Inflammatory macrophage treated with lipopolysaccharide for 4 hours (primary cell): ENCODE measurements at regions not wholly inside any gene's neighbourhood (a gene's known extent, or its start where the extent isn't known, plus 50 kb on each side); places are given as distances from the start of the nearest gene placed in this dataset.
"Not testable (repeated sequence)": the region's sequence is repeated elsewhere in the genome, so short reads cannot be mapped to it uniquely, and the experiment has no call there.

Experiments
- DNase-seq: peaks from one replicate; pipeline ENCODE4 v3.0.0-alpha.2; 2020

GRCh38 chr5:24145806-24146205 is 499.0 kb downstream of the CDH10 start:
- DNase-seq = no peak

- no peak for DNase-seq
These were observed 483.2 kb downstream of the CDH10 start for GRCh38 chr5:24161559-24161958.

- DNase-seq = no peak
These were observed 482.4 kb downstream of the CDH10 start for GRCh38 chr5:24162343-24162742.

- DNase-seq = no peak
These were observed 481.7 kb downstream of the CDH10 start for GRCh38 chr5:24163091-24163490.

- no peak for DNase-seq
These were observed 477.0 kb downstream of the CDH10 start for GRCh38 chr5:24167806-24168205.

GRCh38 chr5:24170026-24170425 is 474.8 kb downstream of the CDH10 start:
- no peak for DNase-seq

DNA sequence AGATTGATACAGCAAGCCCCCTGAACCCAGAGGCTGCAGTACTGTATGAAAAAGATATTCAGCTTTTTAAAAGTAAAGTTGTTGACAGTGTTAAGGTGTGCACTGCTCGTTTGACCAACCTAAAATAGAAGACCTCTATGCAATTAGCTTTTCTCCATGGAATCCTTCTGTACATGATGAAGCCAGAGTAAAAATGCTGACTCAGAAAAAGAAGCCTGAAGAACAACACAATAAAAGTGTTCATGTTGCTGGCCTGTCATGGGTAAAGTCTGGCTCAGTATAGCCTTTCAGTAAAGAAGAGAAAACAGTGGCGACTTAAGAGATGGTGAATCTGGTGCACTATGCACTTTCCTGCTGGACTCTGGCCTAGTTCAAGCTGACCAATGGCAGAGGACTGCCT is 473.8 kb downstream of the CDH10 start:
- DNase-seq = not testable (repeated sequence)

- DNase-seq = no peak
These were observed 467.0 kb downstream of the CDH10 start for GRCh38 chr5:24177821-24178220.

GRCh38 chr5:24183981-24184380 is 460.8 kb downstream of the CDH10 start:
- DNase-seq = no peak

GRCh38 chr5:24188216-24188925 is 456.4 kb downstream of the CDH10 start:
- no peak for DNase-seq

DNA sequence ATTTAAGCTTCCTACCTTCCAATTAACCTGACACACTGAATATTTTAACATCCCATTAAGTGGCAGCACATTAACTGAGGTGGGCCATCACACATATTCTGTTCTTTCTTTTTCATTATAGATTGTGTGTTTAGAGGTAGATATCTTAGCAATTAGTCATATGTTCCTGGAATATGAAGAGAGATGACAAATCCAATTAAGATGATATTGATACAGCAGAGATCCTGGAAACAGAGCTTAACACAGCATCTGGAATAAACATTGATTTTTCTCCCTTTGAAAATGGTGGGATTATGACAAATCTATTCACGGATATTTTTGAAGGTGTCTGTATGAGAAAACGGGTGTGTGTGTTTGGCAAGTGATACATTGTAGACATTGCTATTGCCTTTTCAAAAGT is 448.0 kb downstream of the CDH10 start:
- DNase-seq = no peak

GRCh38 chr5:24208686-24209106 is 436.1 kb downstream of the CDH10 start:
- DNase-seq = no peak

GRCh38 chr5:24215114-24215513 is 429.7 kb downstream of the CDH10 start:
- DNase-seq = no peak

GRCh38 chr5:24222876-24223275 is 421.9 kb downstream of the CDH10 start:
- DNase-seq = no peak

GRCh38 chr5:24225051-24225450 is 419.7 kb downstream of the CDH10 start:
- no peak for DNase-seq

DNA sequence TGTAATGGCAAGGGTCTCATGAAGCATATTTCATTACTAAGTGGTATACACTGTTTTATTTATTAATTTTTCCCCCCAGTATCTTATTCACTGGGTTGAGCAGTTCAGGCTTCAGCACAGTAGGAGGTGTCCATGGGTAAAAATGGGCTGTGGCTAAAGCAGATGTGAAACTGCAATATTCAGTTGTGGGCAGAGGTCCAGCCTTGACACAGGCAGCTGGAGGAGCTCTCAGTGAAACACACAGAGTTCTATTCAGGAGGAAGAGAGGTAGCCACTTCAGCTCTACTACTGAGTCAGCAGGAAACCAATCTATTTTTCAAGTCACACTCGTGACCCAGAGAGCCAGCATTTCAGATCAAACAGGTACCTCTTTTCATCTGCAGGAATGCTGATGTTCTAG is 418.3 kb downstream of the CDH10 start:
- DNase-seq = no peak

DNA sequence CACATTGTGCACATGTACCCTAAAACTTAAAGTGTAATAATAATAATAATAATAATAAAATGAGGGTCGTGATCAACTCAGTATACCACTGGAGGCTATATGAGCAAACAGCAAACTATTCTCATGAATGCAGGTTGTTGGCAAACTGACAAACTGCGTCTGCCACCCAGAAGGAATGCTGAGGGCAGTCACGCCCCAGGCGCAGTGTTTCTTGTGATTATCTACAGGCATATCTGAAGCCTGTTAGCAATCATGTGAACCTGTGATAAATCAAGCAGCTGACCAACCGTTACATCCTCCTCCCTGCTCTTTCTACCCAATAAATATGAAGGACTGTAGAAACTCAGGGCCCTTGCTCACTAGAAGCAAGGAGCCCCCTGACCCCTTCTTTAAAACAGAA is 416.9 kb downstream of the CDH10 start:
- not testable (repeated sequence) for DNase-seq

GRCh38 chr5:24232041-24232440 is 412.7 kb downstream of the CDH10 start:
- no peak for DNase-seq

DNA sequence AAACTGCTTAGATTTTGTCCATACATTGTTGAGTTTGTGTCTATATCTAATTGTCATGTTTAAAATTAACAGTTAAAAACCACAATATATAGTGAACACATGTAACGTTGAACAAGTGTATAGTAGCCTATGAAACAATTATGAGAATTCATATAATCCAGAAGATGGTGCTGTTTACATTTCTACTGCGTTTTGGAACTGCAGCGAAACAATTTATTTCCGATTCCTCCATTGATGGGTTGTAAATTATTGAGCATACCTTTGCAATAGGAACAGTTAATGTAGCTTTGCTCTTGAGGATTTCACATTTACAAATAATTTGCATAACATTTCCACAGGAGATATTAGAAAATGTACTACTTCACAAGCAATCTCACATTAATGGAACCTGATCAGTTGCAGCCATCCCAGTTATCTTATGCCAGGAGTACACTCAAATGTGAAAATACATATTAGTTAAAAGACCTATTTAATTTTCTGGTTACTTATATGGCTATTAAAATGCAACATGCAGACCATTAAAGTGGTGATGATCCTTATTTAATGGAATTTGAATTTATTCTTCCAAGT is 411.8 kb downstream of the CDH10 start:
- DNase-seq = no peak

GRCh38 chr5:24235946-24236345 is 408.8 kb downstream of the CDH10 start:
- DNase-seq = peak; percentile 73

GRCh38 chr5:24245821-24246220 is 399.0 kb downstream of the CDH10 start:
- no peak for DNase-seq

GRCh38 chr5:24264547-24264946 is 380.2 kb downstream of the CDH10 start:
- no peak for DNase-seq

GRCh38 chr5:24265306-24265705 is 379.5 kb downstream of the CDH10 start:
- no peak for DNase-seq

- DNase-seq = no peak
These were observed 376.2 kb downstream of the CDH10 start for GRCh38 chr5:24268482-24269056.

DNA sequence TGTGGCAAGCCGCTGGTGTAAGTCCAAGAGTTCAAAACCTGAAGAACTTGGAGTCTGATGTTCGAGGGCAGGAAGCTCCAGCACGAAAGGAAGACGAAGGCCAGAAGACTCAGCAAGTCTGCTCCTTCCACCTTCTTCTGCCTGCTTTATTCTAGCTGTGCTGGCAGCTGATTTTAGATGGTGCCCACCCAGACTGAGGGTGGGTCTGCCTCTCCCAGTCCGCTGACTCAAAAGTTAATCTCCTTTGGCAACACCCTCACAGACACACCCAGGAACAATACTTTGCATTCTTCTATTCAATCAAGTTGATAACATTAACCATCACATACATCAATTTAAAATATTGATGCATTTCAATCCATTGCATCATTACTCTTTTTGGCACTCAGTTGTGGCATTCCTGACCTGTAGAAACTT is 373.1 kb downstream of the CDH10 start:
- not testable (repeated sequence) for DNase-seq
